ENCODE measurements at regions not wholly inside any gene's neighbourhood (a gene's known extent, or its start where the extent isn't known, plus 50 kb on each side); places are given as distances from the start of the nearest gene placed in this dataset.
A peak's percentile ranks its signal among the peaks of the same experiment; 100 is the strongest.

DNA sequence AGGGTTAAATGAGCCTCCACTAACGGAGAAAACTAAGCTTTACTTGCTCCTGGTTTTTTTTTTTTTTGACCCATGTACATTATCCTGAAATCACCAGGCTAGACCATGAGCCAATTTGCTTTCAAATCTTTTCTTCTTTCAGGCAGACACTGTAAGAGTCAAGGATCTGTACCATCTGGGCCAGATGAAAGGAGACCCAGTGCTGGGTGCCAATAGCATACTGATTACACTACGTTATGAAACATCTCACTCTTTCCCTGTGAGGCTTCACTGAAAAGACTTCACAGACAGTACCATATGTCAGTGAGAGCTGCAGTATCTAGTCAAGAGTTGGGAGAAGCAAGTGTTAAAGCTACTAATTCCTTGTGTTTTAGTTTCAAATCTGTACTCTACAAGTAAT, 161.2 kb upstream of the PTPRD start:
- H3K4me3 ChIP-seq, result no peak overlapping the region
- ATAC-seq (ENCODE audit: insufficient read depth, low FRiP score) (no peak), DNase-seq (peak; percentile 25 to 78 (median 70))
- H3K27me3 ChIP-seq (ENCODE audit: control insufficient read depth in 3 of 3, insufficient read depth in 3 of 3, low read length in 2 of 3), result no peaks in the 10 kb centered on the region
- TF ChIP-seq, protein P1, sequence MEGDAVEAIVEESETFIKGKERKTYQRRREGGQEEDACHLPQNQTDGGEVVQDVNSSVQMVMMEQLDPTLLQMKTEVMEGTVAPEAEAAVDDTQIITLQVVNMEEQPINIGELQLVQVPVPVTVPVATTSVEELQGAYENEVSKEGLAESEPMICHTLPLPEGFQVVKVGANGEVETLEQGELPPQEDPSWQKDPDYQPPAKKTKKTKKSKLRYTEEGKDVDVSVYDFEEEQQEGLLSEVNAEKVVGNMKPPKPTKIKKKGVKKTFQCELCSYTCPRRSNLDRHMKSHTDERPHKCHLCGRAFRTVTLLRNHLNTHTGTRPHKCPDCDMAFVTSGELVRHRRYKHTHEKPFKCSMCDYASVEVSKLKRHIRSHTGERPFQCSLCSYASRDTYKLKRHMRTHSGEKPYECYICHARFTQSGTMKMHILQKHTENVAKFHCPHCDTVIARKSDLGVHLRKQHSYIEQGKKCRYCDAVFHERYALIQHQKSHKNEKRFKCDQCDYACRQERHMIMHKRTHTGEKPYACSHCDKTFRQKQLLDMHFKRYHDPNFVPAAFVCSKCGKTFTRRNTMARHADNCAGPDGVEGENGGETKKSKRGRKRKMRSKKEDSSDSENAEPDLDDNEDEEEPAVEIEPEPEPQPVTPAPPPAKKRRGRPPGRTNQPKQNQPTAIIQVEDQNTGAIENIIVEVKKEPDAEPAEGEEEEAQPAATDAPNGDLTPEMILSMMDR (IDR thresholded peaks at IDR 0.05; ENCODE audit: control extremely low read depth, extremely low read depth), result no peak
- peaks cover 0 to 13% (median 0%) of the 10 kb centered on the region in 5 donors for H3K4me1 ChIP-seq (ENCODE audit: control insufficient read depth in 5 of 5, insufficient read depth in 5 of 5, low read length in 5 of 5)
- no peak overlapping the region for H3K9ac ChIP-seq (ENCODE audit: insufficient read depth in 1 of 2, low read length in 2 of 2)
- peaks cover 0 to 3% (median 0%) of the 10 kb centered on the region in 4 donors for H3K9me3 ChIP-seq (ENCODE audit: control insufficient read depth in 4 of 4, insufficient read depth in 3 of 4, low read length in 3 of 4)
- H3K36me3 ChIP-seq (ENCODE audit: control insufficient read depth in 4 of 4, insufficient read depth in 4 of 4, low read length in 4 of 4), result no peaks in the 10 kb centered on the region
- H3K27ac ChIP-seq (ENCODE audit: low read depth in 1 of 2, low read length in 1 of 2), result no peak overlapping the region
- WGBS, 2 donors, result 61 to 69% methylated on average over 2 of the region's 2 CpGs

DNA sequence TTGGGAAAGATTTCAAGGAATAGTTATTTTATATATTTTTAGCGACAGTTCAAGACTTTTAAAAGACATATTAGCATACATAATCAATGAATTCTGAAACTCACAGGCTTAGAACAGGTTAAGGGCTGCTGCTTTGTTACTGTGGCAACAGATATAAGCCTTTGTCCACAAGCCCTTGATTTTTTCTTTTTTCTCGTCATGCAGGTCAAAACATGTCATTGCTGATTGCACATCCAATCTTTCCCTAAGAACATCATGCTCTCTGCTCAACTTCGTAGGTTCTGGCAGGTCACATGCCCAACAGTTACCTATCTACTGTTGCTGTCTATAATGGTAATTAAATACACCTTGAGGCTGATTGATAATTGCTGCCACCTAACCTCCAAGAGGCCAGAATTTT, 172.5 kb upstream of the PTPRD start:
- ATAC-seq (ENCODE audit: insufficient read depth, low FRiP score) (no peak), DNase-seq (no peak)
- WGBS, 2 donors, result 67 to 85% methylated on average over 3 of the region's 3 CpGs
- H3K27me3 ChIP-seq (ENCODE audit: control insufficient read depth in 3 of 3, insufficient read depth in 3 of 3, low read length in 2 of 3), result no peaks in the 10 kb centered on the region
- TF ChIP-seq, protein P1 (IDR thresholded peaks at IDR 0.05; ENCODE audit: control extremely low read depth, extremely low read depth), result no peak
- no peak overlapping the region for H3K27ac ChIP-seq (ENCODE audit: low read depth in 1 of 2, low read length in 1 of 2)
- peaks cover 0 to 2% (median 0%) of the 10 kb centered on the region in 4 donors for H3K9me3 ChIP-seq (ENCODE audit: control insufficient read depth in 4 of 4, insufficient read depth in 3 of 4, low read length in 3 of 4)
- no peak overlapping the region for H3K9ac ChIP-seq (ENCODE audit: insufficient read depth in 1 of 2, low read length in 2 of 2)
- no peaks in the 10 kb centered on the region for H3K4me1 ChIP-seq (ENCODE audit: control insufficient read depth in 5 of 5, insufficient read depth in 5 of 5, low read length in 5 of 5)
- no peak overlapping the region for H3K4me3 ChIP-seq
- no peaks in the 10 kb centered on the region for H3K36me3 ChIP-seq (ENCODE audit: control insufficient read depth in 4 of 4, insufficient read depth in 4 of 4, low read length in 4 of 4)

DNA sequence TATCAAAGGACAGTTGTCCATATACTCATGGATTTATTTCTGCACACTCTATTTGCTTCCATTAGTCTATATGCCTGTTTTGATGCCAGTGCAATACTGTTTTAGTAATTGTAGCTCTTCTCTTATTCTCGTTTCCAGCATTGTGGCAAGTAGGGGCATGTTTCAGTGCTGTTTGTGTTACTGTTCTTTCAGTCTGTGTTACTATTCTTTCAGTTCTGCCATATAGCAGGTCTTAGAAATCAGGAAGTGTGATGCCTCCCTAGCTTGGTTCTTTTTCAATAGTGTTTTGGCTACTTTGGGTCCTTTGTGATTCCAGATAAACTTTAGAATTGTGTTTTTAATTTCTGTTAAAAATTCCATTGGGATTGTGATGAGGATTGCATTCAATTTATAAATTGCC, 180.5 kb upstream of the PTPRD start:
- TF ChIP-seq, protein P1 (IDR thresholded peaks at IDR 0.05; ENCODE audit: control extremely low read depth, extremely low read depth), result no peak
- Histone ChIP-seq H3K4me1 (ENCODE audit: control insufficient read depth in 5 of 5, insufficient read depth in 5 of 5, low read length in 5 of 5) (no peaks in the 10 kb centered on the region), H3K4me3 (no peak overlapping the region), H3K36me3 (ENCODE audit: control insufficient read depth in 4 of 4, insufficient read depth in 4 of 4, low read length in 4 of 4) (no peaks in the 10 kb centered on the region), H3K9ac (ENCODE audit: insufficient read depth in 1 of 2, low read length in 2 of 2) (no peak overlapping the region), H3K27me3 (ENCODE audit: control insufficient read depth in 3 of 3, insufficient read depth in 3 of 3, low read length in 2 of 3) (no peaks in the 10 kb centered on the region), H3K27ac (ENCODE audit: low read depth in 1 of 2, low read length in 1 of 2) (no peak overlapping the region), H3K9me3 (ENCODE audit: control insufficient read depth in 4 of 4, insufficient read depth in 3 of 4, low read length in 3 of 4) (peaks cover 0 to 21% (median 1%) of the 10 kb centered on the region in 4 donors)
- no peak for DNase-seq
- ATAC-seq (ENCODE audit: insufficient read depth, low FRiP score), result no peak
- WGBS, 2 donors, result 52 to 68% methylated on average over 1 of the region's 1 CpG

DNA sequence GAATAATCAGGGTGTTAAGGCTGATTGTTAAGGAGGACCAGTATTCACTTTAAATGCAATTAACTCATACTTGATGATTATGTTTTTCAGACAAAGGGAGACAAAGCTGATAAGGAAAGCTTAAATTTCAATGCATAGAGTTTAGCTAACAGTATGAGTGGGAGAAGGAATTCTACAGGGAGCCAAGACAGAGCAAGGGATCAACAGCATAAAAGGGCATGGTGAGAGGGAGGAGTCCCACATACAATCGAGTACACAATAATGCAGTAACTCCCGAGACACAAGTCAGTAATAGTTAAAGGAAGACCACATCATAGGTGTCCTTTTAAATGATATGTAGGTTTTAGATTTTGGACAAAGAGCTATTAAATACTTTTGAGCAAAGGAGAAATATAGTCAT, 191.7 kb upstream of the PTPRD start:
- ATAC-seq (ENCODE audit: insufficient read depth, low FRiP score), result no peak
- H3K27me3 ChIP-seq (ENCODE audit: control insufficient read depth in 3 of 3, insufficient read depth in 3 of 3, low read length in 2 of 3), result no peaks in the 10 kb centered on the region
- 78% methylated on average over 2 of the region's 2 CpGs for WGBS, 2 donors

More for the DNA sequence above, 191.7 kb upstream of the PTPRD start:
- Histone ChIP-seq H3K4me3 (no peak overlapping the region), H3K27ac (ENCODE audit: low read depth in 1 of 2, low read length in 1 of 2) (no peak overlapping the region), H3K9ac (ENCODE audit: insufficient read depth in 1 of 2, low read length in 2 of 2) (no peak overlapping the region), H3K4me1 (ENCODE audit: control insufficient read depth in 5 of 5, insufficient read depth in 5 of 5, low read length in 5 of 5) (no peaks in the 10 kb centered on the region), H3K36me3 (ENCODE audit: control insufficient read depth in 4 of 4, insufficient read depth in 4 of 4, low read length in 4 of 4) (no peaks in the 10 kb centered on the region), H3K9me3 (ENCODE audit: control insufficient read depth in 4 of 4, insufficient read depth in 3 of 4, low read length in 3 of 4) (no peaks in the 10 kb centered on the region)
- no peak for DNase-seq
- TF ChIP-seq, protein P1 (IDR thresholded peaks at IDR 0.05; ENCODE audit: control extremely low read depth, extremely low read depth), result no peak

Measured in lung (tissue), 11 donors.